ENCODE measurements at regions not wholly inside any gene's neighbourhood (a gene's known extent, or its start where the extent isn't known, plus 50 kb on each side); places are given as distances from the start of the nearest gene placed in this dataset.

DNA sequence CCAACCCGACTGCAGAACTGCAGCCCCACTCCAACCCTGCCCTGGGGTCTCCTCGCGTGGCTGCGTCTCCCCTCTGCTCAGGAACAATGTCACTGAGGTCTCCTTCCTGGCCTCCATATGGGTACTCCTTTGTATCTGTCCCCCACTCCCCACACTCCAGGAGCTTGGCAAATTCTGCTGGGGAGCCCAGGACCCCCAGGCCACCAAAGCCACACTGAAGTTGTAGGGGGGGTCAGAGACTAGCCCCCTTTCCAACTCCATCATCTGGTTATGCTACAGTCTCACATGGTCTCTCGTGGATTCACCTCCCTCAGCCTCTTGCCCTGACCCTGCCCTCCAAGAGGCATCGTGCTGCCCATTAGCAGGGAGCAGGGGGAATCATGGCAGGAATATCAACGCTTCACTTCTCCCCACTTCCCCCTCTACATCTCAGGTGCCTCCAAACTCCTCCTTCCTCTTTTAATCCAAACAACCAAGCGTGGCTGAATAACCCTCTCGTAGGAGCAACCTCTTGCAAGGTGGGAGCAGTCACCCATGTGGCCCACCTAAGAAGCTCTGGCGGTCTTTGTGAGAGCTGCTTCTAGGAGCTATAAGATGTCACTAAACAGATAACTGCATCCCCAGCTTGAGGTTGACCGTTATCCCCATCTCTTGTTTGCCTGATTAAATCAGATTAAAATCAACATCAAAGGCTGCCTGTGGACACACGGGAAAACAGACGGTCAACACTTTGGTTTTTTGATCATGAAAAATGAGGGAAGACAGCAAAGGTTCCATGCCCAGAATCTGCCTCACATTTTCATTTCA, 86.4 kb downstream of the MIS18A start:
- Mint-ChIP-seq H3K36me3 (no peaks in the 10 kb centered on the region), H3K4me1 (peaks cover 0 to 10% (median 0%) of the 10 kb centered on the region in 3 donors), H3K27ac (peak overlapping the region in 1 of 3 donors; percentile 59), H3K4me3 (peak overlapping the region in 1 of 4 donors; percentile 41), H3K9me3 (peaks cover 0 to 3% (median 0%) of the 10 kb centered on the region in 3 donors), H3K27me3 (peaks cover 7% of the 10 kb centered on the region)

DNA sequence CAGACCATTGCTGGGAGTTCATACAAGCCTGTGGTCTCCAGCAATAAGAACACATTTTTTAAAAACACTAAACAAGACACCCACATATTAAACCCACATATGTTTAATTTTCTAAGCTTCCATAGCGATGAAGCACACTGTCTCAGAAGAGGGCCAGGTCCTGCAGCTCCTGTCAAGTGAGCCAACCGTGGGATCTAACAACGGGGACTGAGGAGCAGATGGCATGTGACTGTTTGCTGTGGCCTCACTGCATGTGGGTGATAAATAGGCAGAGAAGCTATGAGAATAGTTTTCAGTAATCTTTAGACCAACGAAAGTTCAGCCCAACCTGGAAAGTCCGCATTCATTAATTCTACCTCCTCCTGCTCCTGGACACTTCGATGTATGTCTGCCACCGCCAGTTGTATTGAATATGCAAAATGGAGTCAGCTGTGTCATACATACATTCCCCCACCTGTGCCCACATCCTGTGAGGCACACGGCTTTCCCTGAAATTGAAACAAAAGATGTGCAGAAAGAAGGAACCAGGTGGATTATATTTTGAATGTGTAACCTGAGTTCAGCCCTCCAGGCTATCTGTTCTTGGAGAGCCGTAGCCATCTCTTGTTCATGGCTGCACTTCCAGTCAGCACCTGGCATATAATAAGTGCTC, 88.2 kb downstream of the MIS18A start:
- peak overlapping the region in 1 of 3 donors; percentile 59 for H3K27ac Mint-ChIP-seq
- H3K4me1 Mint-ChIP-seq: peaks cover 0 to 10% (median 0%) of the 10 kb centered on the region in 3 donors
- no peak overlapping the region for H3K4me3 Mint-ChIP-seq
- peaks cover 0 to 3% (median 0%) of the 10 kb centered on the region in 3 donors for H3K9me3 Mint-ChIP-seq
- H3K27me3 Mint-ChIP-seq: peaks cover 7% of the 10 kb centered on the region
- peaks cover 1% of the 10 kb centered on the region for H3K36me3 Mint-ChIP-seq

DNA sequence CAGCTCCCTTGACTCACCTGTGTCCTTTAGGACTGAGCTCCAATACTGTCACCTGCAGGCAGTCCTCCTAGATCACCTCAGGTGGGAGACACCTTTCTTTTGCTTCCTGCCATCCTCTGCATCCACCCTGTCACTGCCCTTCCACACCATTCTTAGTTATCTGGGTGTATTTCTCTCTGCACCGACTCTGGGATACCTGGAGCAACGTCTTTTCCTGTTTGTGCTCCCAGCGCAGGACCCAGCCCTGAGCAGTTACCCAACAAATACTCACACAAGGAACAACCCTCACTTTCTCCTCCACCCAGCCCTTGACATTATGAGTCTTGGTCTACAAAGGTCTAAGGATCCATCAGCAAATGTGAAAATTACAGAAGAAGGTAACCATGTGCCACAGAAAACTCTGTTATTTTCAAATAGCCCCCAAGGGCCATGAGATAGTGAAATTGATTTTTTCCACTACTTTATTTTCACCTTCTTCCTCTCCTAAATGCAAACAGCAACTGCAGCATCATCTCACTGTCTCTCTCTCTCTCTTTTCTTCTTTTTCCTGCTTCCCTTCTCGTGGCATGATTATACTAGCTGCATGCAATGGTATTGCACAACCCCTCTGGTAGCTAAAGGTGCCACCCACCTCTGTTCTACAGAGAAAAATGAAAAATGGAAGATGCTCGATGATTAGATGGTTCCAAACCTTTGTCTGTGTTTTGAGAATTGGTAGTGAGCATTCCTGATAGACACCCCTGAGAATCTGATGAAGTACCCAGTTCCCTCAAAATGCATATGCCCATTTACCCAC, 89.0 kb downstream of the MIS18A start:
- Mint-ChIP-seq H3K36me3 (peaks cover 1% of the 10 kb centered on the region), H3K27me3 (peaks cover 7% of the 10 kb centered on the region)

DNA sequence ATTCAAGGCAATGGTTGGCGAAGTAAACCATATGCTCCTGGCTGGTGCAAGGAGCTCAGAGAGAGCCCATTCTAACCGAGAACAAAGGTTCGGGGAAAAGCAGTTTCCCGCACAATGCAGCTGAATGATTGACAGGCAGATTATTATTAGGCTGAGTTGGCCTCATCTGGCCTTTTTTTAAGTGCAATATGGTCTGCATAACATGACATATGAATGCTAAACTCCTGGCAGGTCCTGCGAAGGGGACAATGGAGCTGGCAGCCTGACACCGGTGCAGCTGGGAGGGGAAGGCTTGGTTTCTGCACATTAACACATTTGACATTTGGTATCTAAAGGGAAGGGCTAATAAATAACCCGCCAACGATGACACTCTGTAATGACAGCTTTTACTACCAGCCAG, 92.0 kb downstream of the MIS18A start:
- Mint-ChIP-seq H3K27me3 (peaks cover 10% of the 10 kb centered on the region), H3K9me3 (no peaks in the 10 kb centered on the region), H3K36me3 (peaks cover 4% of the 10 kb centered on the region), H3K4me1 (peaks cover 0 to 10% (median 0%) of the 10 kb centered on the region in 3 donors), H3K4me3 (no peak overlapping the region), H3K27ac (no peak overlapping the region)

More for the DNA sequence above, 89.0 kb downstream of the MIS18A start:
- Mint-ChIP-seq H3K4me3 (no peak overlapping the region), H3K4me1 (peaks cover 0 to 10% (median 0%) of the 10 kb centered on the region in 3 donors), H3K27ac (no peak overlapping the region), H3K9me3 (no peaks in the 10 kb centered on the region)

DNA sequence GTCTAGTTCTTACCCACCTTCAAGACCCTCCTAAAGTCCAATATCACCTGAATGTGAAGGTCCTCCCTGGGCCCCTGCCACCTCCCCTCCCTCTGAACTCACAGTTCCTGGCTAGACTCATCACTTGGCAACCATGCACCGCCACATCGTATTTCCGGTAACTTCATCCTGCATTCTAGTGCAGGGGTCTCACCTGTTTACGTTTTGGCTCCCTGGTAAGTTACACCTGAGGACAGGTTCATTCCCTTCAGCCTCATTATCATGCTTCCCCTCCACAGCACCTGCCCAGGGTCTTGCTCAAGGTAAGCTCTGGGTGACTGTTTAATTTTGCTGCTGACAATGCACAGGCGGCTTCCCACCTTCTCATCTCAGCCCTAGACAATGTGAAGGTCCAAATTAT, 93.1 kb downstream of the MIS18A start:
- Mint-ChIP-seq H3K27ac (no peak overlapping the region), H3K4me1 (peaks cover 0 to 9% (median 2%) of the 10 kb centered on the region in 3 donors), H3K9me3 (no peaks in the 10 kb centered on the region), H3K36me3 (peaks cover 4% of the 10 kb centered on the region), H3K4me3 (no peak overlapping the region), H3K27me3 (peaks cover 8% of the 10 kb centered on the region)

DNA sequence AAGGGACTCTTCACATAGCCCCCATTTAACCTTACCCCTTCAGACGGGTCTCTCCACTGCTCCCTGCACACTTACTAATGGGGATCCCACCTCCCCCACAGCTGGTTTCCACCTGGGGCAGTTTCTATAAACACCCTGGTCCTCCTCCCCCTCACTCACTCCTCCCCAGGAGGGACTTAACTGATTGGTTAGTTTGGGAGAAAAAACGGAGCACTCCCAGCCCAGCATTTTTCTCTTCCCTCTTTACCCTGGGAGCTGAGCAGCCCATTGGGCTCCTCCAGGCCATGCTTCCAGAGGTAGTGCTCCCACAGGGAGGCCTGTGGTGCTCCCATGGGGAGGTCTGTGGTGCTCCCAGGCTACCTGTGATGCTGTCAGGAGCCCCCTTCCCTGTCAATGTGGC, 93.7 kb downstream of the MIS18A start:
- H3K4me1 Mint-ChIP-seq: peaks cover 0 to 3% (median 2%) of the 10 kb centered on the region in 3 donors
- H3K27ac Mint-ChIP-seq: no peak overlapping the region
- no peak overlapping the region for H3K4me3 Mint-ChIP-seq
- peaks cover 4% of the 10 kb centered on the region for H3K36me3 Mint-ChIP-seq
- H3K9me3 Mint-ChIP-seq: no peaks in the 10 kb centered on the region
- peaks cover 8% of the 10 kb centered on the region for H3K27me3 Mint-ChIP-seq

DNA sequence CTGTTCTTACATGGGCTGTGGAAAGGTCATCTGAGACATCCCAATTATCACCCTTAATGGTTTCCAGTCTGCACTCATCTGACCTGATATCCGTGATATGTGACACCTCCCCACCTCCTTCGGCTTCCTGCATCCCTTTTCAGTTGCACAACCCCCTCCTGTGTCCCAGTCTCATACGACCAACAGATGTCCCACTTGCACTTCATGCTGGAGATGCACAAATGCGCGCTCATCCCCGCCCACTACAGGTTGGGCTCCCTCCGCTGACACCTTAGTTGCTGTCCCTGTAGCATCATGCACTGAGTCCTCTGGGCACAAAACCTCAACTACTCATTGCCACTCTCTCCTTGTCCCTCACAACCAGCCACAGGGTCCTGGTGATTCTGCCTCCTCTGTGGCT, 94.4 kb downstream of the MIS18A start:
- H3K4me3 Mint-ChIP-seq: no peak overlapping the region
- H3K27me3 Mint-ChIP-seq: peaks cover 4% of the 10 kb centered on the region
- no peaks in the 10 kb centered on the region for H3K9me3 Mint-ChIP-seq
- peaks cover 0 to 2% (median 0%) of the 10 kb centered on the region in 3 donors for H3K4me1 Mint-ChIP-seq
- H3K36me3 Mint-ChIP-seq: peaks cover 4% of the 10 kb centered on the region
- peak overlapping the region in 1 of 3 donors; percentile 37 for H3K27ac Mint-ChIP-seq

DNA sequence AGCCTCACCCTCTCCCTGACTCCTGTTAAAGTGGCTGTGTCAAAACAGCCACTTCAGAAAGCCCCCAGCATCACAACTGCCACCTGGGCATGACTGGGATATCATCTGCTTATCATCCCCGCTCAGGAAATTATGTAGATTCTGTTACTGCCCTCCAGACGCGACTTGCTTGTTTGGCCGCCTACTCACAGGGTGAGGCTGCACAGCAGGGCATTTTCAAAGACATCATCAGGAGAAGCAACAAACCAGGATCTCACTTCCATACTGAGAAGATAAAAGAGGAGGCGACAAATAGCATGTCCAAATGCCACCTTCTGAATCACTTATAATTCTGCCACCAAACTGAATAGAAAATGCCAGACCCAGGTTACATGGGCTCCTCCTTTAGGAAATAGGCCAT, 94.8 kb downstream of the MIS18A start:
- Mint-ChIP-seq H3K27ac (peak overlapping the region in 1 of 3 donors; percentile 37), H3K27me3 (peaks cover 3% of the 10 kb centered on the region), H3K4me3 (no peak overlapping the region), H3K9me3 (no peaks in the 10 kb centered on the region), H3K4me1 (peaks cover 0 to 2% (median 0%) of the 10 kb centered on the region in 3 donors), H3K36me3 (peaks cover 4% of the 10 kb centered on the region)

DNA sequence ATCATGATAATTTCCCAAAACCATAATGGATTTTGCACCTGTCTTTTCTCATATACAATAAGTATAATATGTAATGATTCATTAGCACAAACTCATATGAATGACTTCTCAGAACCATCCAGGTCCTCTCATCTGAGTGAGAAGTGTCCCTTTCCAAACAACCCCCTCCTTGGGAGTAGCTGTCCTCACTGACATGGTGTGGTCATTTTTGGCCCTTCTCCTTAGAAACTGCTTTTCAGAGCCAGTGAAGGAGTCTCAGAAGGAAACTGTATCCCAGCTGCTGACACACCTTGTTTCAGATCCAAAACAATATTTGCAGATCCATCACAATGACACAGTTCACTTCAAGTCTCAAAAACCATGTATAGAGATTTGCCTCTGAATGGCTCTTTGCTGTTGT, 95.5 kb downstream of the MIS18A start:
- peaks cover 0 to 2% (median 0%) of the 10 kb centered on the region in 3 donors for H3K4me1 Mint-ChIP-seq

DNA sequence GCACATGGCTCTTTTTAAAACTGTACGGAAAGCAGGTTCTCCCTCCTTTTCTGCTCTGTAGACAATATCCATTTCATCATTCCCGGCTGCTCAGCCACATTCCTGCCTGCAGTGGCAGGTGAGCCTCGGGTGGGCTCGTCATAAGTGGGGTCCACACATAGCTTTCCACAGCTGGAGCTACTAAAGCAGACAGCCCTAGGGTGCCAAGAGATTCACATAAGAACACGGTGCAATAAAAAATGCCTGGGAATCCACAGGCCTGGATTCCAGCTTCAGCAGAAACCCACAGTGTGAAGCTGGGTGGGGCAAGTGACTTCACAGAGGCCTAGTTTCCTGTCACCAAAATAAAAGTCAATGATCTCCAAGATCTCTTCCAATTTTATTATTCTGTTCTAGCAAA, 96.4 kb downstream of the MIS18A start:
- Mint-ChIP-seq H3K27ac (no peak overlapping the region), H3K4me3 (no peak overlapping the region), H3K9me3 (no peaks in the 10 kb centered on the region), H3K27me3 (peaks cover 3% of the 10 kb centered on the region), H3K36me3 (peaks cover 4% of the 10 kb centered on the region), H3K4me1 (peaks cover 0 to 2% (median 0%) of the 10 kb centered on the region in 3 donors)

More for the DNA sequence above, 95.5 kb downstream of the MIS18A start:
- Mint-ChIP-seq H3K36me3 (peaks cover 4% of the 10 kb centered on the region), H3K27me3 (peaks cover 3% of the 10 kb centered on the region), H3K27ac (no peak overlapping the region), H3K4me3 (no peak overlapping the region), H3K9me3 (no peaks in the 10 kb centered on the region)

DNA sequence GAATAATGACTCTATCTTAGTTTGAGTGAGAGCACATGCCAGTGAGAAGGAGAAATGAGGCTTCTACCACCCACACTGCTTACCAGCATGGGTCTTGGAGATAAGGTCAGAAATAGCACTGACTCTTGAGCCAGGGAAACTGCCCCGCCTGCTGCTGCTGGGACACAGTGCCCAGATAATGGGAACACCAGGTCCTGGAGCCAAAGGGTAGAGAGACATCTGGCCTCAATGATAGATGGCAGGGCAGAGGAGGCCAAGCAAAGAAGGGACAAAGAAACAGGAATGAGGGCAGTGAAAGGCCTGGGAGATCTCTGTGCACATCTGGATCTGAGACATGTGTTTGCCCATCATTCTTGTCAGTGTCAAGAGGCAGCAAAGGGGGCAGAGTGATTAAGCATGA, 97.4 kb downstream of the MIS18A start:
- peaks cover 3% of the 10 kb centered on the region for H3K27me3 Mint-ChIP-seq
- H3K27ac Mint-ChIP-seq: no peak overlapping the region
- H3K9me3 Mint-ChIP-seq: no peaks in the 10 kb centered on the region
- peaks cover 0 to 2% (median 0%) of the 10 kb centered on the region in 3 donors for H3K4me1 Mint-ChIP-seq
- no peak overlapping the region for H3K4me3 Mint-ChIP-seq
- H3K36me3 Mint-ChIP-seq: peaks cover 4% of the 10 kb centered on the region

DNA sequence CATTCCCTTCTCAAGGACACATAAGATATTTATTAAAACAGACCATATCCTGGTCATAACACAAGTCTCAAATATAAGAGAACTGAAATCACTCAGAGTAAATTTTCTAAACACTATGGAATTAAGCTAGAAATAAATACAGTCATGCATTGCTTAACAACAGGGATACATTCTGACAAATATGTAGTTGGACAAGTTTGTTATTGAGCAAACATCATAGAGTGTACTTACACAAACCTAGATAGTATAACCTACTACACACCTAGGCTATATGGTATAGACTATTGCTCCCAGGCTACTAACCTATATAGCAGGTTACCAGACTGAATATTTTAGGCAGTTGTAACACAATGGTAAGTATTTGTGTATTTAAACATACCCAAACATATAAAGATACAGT, 104.0 kb downstream of the MIS18A start:
- Mint-ChIP-seq H3K27ac (no peak overlapping the region), H3K9me3 (no peaks in the 10 kb centered on the region), H3K36me3 (no peaks in the 10 kb centered on the region), H3K4me1 (no peaks in the 10 kb centered on the region), H3K27me3 (no peaks in the 10 kb centered on the region), H3K4me3 (no peak overlapping the region)

DNA sequence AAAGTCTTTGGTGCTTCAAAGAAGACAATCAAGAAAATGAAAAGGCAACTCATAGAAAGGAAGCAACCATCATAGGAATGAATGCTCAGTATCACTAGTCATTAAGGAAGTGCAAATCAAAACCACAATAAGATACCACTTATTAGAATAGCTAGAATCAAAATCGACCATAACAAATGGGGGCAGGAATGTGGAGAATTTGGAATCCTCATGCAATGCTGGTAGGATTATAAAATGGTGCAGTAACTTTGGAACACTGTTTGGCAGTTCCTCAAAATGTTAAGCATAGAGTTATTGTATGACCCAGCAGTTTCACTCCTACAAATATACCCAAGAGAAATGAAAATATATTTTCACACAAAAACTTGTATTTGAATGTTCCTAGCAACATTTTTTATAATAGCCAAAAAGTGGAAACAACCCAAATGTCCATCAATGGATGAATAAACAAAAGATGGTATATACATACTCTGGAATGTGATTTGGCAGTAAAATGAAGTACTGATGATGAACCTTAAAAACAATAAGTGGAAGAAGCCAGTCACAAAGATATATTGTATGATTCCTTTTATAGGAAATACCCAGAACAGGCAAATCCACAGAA, 105.6 kb downstream of the MIS18A start:
- H3K36me3 Mint-ChIP-seq: no peaks in the 10 kb centered on the region
- H3K4me3 Mint-ChIP-seq: no peak overlapping the region
- H3K27ac Mint-ChIP-seq: no peak overlapping the region
- no peaks in the 10 kb centered on the region for H3K4me1 Mint-ChIP-seq
- H3K27me3 Mint-ChIP-seq: no peaks in the 10 kb centered on the region
- no peaks in the 10 kb centered on the region for H3K9me3 Mint-ChIP-seq

DNA sequence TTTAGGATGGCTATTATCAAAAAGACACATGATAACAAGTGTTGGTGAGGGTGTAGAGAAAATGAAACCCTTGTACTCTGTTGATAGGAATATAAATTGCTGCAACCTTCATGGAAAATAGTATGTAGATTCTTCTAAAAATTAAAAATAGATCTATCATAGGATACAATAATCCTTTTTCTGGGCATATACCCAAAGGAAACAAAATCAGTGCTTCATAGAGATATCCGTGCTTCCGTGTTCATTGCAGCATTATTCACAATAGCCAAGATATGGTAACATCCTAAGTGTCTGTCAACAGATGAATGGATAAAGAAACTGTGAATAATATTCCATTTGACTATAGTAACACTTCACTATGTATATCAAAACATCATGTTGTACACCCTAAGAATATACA, 106.7 kb downstream of the MIS18A start:
- H3K27ac Mint-ChIP-seq: no peak overlapping the region
- H3K4me3 Mint-ChIP-seq: no peak overlapping the region
- no peaks in the 10 kb centered on the region for H3K36me3 Mint-ChIP-seq
- H3K4me1 Mint-ChIP-seq: no peaks in the 10 kb centered on the region
- H3K27me3 Mint-ChIP-seq: no peaks in the 10 kb centered on the region
- no peaks in the 10 kb centered on the region for H3K9me3 Mint-ChIP-seq

DNA sequence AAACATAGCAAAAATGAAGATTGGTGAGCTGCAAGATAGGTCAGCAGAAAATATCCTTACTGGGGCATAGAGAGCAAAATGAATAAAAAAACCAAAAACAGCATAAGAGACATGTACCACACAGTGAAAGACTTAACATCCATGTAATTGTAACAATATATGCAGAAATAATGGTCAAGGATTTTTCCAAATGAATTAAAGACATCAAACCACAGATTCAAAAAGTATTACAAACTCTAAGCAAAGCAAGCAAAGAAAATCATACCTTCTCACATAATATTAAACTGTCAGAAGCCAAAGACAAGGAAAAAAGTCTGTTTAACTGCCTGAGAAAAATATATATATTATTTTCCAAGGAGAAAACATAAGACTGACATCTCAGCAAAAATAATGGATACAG, 111.3 kb downstream of the MIS18A start:
- Mint-ChIP-seq H3K4me3 (no peak overlapping the region), H3K9me3 (peaks cover 0 to 2% (median 0%) of the 10 kb centered on the region in 3 donors), H3K4me1 (no peaks in the 10 kb centered on the region), H3K27ac (no peak overlapping the region), H3K27me3 (peaks cover 2% of the 10 kb centered on the region), H3K36me3 (no peaks in the 10 kb centered on the region)

Measured in IgD-negative memory B cell (primary cell).